ENCODE measurements at regions not wholly inside any gene's neighbourhood (a gene's known extent, or its start where the extent isn't known, plus 50 kb on each side); places are given as distances from the start of the nearest gene placed in this dataset.
"Not testable (repeated sequence)": the region's sequence is repeated elsewhere in the genome, so short reads cannot be mapped to it uniquely, and the experiment has no call there.

GRCh38 chr2:163123526-163123925 lies 285.0 kb upstream of the KCNH7 start:
- no peak overlapping the region for H3K4me3 ChIP-seq (ENCODE audit: control insufficient read depth, low read depth, low read length)
- TF ChIP-seq CTCF (IDR thresholded peaks at IDR 0.05; ENCODE audit: control insufficient read depth, insufficient read depth, low read depth, low read length, missing control alignments) = no peak
- DNase-seq (ENCODE audit: low read depth) = no peak

- TF ChIP-seq CTCF (IDR thresholded peaks at IDR 0.05; ENCODE audit: control insufficient read depth, insufficient read depth, low read depth, low read length, missing control alignments) = no peak
- DNase-seq (ENCODE audit: low read depth) = no peak
- H3K4me3 ChIP-seq (ENCODE audit: control insufficient read depth, low read depth, low read length) = no peak overlapping the region
Observed at GRCh38 chr2:163122257-163122656, 283.7 kb upstream of the KCNH7 start.

GRCh38 chr2:163121483-163121882 lies 282.9 kb upstream of the KCNH7 start:
- no peak for TF ChIP-seq CTCF (IDR thresholded peaks at IDR 0.05; ENCODE audit: control insufficient read depth, insufficient read depth, low read depth, low read length, missing control alignments)
- H3K4me3 ChIP-seq (ENCODE audit: control insufficient read depth, low read depth, low read length) = no peak overlapping the region
- no peak for DNase-seq (ENCODE audit: low read depth)

GRCh38 chr2:163119966-163120365 lies 281.4 kb upstream of the KCNH7 start:
- no peak overlapping the region for H3K4me3 ChIP-seq (ENCODE audit: control insufficient read depth, low read depth, low read length)
- DNase-seq (ENCODE audit: low read depth) = no peak
- TF ChIP-seq CTCF (IDR thresholded peaks at IDR 0.05; ENCODE audit: control insufficient read depth, insufficient read depth, low read depth, low read length, missing control alignments) = no peak

DNA sequence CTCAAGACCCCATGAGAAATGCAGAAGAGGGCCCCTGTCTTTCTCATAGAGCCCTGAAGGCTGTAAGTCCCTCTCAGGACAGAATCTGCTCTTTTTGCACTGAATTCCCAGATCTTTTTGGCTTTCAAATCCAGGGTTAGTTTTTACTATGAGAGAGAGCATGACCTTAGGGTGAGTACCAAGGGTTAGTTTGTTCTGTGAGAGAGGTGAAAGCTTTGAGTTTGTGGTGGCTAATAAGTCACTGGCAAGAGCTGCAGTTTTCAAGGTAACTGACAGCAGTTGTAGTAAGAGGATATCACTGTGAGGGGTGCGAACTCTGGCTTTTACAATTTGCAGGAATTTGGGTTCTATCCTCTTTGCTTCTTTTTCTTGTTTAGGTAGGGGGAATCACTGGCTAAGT lies 248.4 kb upstream of the KCNH7 start:
- no peak overlapping the region for H3K4me3 ChIP-seq (ENCODE audit: control insufficient read depth, low read depth, low read length)
- TF ChIP-seq CTCF (IDR thresholded peaks at IDR 0.05; ENCODE audit: control insufficient read depth, insufficient read depth, low read depth, low read length, missing control alignments) = no peak
- DNase-seq (ENCODE audit: low read depth) = no peak

GRCh38 chr2:163085366-163086024 lies 246.9 kb upstream of the KCNH7 start:
- not testable (repeated sequence) for H3K4me3 ChIP-seq (ENCODE audit: control insufficient read depth, low read depth, low read length); DNase-seq (ENCODE audit: low read depth)

GRCh38 chr2:163081754-163082153 lies 243.2 kb upstream of the KCNH7 start:
- no peak for DNase-seq (ENCODE audit: low read depth)
- H3K4me3 ChIP-seq (ENCODE audit: control insufficient read depth, low read depth, low read length) = no peak overlapping the region
- TF ChIP-seq CTCF (IDR thresholded peaks at IDR 0.05; ENCODE audit: control insufficient read depth, insufficient read depth, low read depth, low read length, missing control alignments) = no peak

All from AG09309 (cell line).